ENCODE measurements at regions not wholly inside any gene's neighbourhood (a gene's known extent, or its start where the extent isn't known, plus 50 kb on each side); places are given as distances from the start of the nearest gene placed in this dataset.

- Mint-ChIP-seq H3K36me3 (no peaks in the 10 kb centered on the region), H3K4me3 (no peak overlapping the region), H3K4me1 (peaks cover 8% of the 10 kb centered on the region), H3K27me3 (ENCODE audit: low read depth) (peaks cover 3% of the 10 kb centered on the region), H3K27ac (no peak overlapping the region), H3K9me3 (no peaks in the 10 kb centered on the region)
- TF ChIP-seq, protein P1, sequence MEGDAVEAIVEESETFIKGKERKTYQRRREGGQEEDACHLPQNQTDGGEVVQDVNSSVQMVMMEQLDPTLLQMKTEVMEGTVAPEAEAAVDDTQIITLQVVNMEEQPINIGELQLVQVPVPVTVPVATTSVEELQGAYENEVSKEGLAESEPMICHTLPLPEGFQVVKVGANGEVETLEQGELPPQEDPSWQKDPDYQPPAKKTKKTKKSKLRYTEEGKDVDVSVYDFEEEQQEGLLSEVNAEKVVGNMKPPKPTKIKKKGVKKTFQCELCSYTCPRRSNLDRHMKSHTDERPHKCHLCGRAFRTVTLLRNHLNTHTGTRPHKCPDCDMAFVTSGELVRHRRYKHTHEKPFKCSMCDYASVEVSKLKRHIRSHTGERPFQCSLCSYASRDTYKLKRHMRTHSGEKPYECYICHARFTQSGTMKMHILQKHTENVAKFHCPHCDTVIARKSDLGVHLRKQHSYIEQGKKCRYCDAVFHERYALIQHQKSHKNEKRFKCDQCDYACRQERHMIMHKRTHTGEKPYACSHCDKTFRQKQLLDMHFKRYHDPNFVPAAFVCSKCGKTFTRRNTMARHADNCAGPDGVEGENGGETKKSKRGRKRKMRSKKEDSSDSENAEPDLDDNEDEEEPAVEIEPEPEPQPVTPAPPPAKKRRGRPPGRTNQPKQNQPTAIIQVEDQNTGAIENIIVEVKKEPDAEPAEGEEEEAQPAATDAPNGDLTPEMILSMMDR (IDR thresholded peaks at IDR 0.05; ENCODE audit: unreplicated experiment) = no peak
- no peak for DNase-seq (ENCODE audit: low spot score in 2 of 2, unreplicated experiment in 2 of 2)
Measured at GRCh38 chr3:153744889-153745288, 376.3 kb upstream of the ARHGEF26 start.

DNA sequence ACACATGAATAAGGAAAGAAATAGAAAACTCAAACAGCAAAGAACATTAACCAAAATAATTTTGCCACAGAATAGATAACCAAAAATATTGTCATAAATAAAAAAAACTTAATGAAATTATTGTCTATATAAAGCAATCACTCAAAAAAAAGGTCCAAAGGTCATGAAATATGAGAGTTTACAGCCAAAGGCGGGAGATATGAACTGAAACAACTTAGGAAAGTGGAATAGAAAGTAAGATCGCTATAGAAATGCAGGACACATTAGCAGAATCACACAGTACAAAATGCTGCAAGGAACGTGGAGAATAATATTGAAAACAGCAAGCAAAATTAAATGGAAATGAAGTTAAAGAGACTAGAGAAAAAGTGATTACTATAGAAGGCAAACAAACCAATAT, 375.0 kb upstream of the ARHGEF26 start:
- Mint-ChIP-seq H3K9me3 (no peaks in the 10 kb centered on the region), H3K4me1 (peaks cover 8% of the 10 kb centered on the region), H3K4me3 (no peak overlapping the region), H3K27me3 (ENCODE audit: low read depth) (peaks cover 3% of the 10 kb centered on the region), H3K27ac (no peak overlapping the region), H3K36me3 (no peaks in the 10 kb centered on the region)
- no peak for DNase-seq (ENCODE audit: low spot score in 2 of 2, unreplicated experiment in 2 of 2)
- TF ChIP-seq, protein P1 (IDR thresholded peaks at IDR 0.05; ENCODE audit: unreplicated experiment) = no peak

DNA sequence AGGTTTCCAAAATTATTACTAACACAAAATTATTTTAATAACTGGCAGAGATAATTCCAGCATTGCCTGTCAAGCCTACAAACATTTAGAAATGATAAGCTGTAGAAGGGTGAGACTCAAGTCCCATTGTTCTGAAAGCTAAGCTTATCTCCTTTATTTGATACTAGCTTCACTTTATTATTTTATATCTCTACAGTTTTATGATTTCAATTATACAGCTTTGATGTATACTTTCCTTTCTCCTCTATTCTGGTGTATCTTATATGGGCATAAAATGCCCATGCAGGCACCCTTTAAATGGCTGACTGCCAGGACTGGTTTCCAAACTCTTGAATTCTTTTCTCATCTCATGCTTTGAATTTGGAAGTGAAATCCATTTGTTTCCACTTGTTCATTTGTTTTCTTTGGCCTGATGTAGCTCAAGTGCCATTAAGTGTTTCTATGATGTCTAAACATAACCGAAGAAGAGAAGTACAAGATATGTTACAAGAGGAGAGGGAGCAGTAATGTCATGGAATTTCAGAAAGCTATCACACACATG, 372.1 kb upstream of the ARHGEF26 start:
- TF ChIP-seq, protein P1 (IDR thresholded peaks at IDR 0.05; ENCODE audit: unreplicated experiment) = no peak
- Mint-ChIP-seq H3K4me3 (no peak overlapping the region), H3K4me1 (peaks cover 10% of the 10 kb centered on the region), H3K27ac (no peak overlapping the region), H3K36me3 (no peaks in the 10 kb centered on the region), H3K9me3 (no peaks in the 10 kb centered on the region), H3K27me3 (ENCODE audit: low read depth) (peaks cover 3% of the 10 kb centered on the region)
- no peak for DNase-seq (ENCODE audit: low spot score in 2 of 2, unreplicated experiment in 2 of 2)

- peaks cover 9% of the 10 kb centered on the region for H3K9me3 Mint-ChIP-seq
- TF ChIP-seq, protein P1 (IDR thresholded peaks at IDR 0.05; ENCODE audit: unreplicated experiment) = no peak
- no peaks in the 10 kb centered on the region for H3K27me3 Mint-ChIP-seq (ENCODE audit: low read depth)
- no peak for DNase-seq (ENCODE audit: low spot score in 2 of 2, unreplicated experiment in 2 of 2)
- no peaks in the 10 kb centered on the region for H3K36me3 Mint-ChIP-seq
- H3K27ac Mint-ChIP-seq = peak overlapping the region; percentile 14
- peaks cover 10% of the 10 kb centered on the region for H3K4me1 Mint-ChIP-seq
- H3K4me3 Mint-ChIP-seq = no peak overlapping the region
Measured at GRCh38 chr3:153752405-153753027, 368.7 kb upstream of the ARHGEF26 start.

DNA sequence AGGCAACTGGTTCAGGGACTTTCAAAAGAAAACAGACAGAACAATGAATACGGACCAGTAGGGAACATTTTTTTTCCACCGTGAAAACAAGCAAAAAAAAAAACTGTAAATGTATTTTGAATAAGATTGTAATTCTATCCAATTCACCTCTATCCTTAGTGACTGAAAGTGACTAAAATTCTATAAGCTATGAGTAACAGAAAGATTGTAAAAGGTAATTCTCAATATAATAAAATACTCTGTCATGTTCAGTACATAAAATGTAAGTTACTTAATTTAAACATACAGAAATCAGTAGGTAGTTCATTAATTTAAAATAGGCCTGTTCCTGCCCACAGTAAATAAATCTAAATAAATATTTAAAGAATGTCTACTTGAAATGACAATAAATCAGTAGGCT, 368.2 kb upstream of the ARHGEF26 start:
- no peak overlapping the region for H3K4me3 Mint-ChIP-seq
- no peaks in the 10 kb centered on the region for H3K27me3 Mint-ChIP-seq (ENCODE audit: low read depth)
- H3K27ac Mint-ChIP-seq = no peak overlapping the region
- H3K4me1 Mint-ChIP-seq = peaks cover 10% of the 10 kb centered on the region
- no peak for DNase-seq (ENCODE audit: low spot score in 2 of 2, unreplicated experiment in 2 of 2)
- TF ChIP-seq, protein P1 (IDR thresholded peaks at IDR 0.05; ENCODE audit: unreplicated experiment) = no peak
- peaks cover 9% of the 10 kb centered on the region for H3K9me3 Mint-ChIP-seq
- H3K36me3 Mint-ChIP-seq = no peaks in the 10 kb centered on the region
